ENCODE measurements at regions not wholly inside any gene's neighbourhood (a gene's known extent, or its start where the extent isn't known, plus 50 kb on each side); places are given as distances from the start of the nearest gene placed in this dataset.

DNA sequence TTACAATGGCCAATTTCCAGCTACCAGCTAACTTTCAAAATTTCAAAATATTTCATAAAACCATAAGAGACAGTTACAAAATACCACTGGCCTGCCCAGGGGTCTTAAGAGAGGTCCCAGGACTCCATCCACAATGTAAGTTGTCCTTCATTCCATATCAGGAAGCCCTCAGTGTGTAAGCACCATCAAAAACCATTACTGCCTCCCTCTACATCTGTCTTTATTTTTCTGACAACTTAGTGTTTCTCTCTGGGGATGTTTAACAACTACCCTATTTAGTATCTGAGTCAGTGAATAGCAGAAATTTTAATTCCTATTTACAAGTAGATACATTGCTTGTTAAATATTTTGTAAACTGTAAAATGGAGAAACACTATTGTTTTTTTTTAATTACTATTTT, 339.3 kb upstream of the ADAMTS5 start:
- no peak for DNase-seq (ENCODE audit: low spot score)

- no peak for DNase-seq (ENCODE audit: low spot score)
These were observed 334.3 kb upstream of the ADAMTS5 start for GRCh38 chr21:27301220-27301619.

- DNase-seq (ENCODE audit: low spot score): no peak
These were observed 333.9 kb upstream of the ADAMTS5 start for GRCh38 chr21:27300770-27301169.

DNA sequence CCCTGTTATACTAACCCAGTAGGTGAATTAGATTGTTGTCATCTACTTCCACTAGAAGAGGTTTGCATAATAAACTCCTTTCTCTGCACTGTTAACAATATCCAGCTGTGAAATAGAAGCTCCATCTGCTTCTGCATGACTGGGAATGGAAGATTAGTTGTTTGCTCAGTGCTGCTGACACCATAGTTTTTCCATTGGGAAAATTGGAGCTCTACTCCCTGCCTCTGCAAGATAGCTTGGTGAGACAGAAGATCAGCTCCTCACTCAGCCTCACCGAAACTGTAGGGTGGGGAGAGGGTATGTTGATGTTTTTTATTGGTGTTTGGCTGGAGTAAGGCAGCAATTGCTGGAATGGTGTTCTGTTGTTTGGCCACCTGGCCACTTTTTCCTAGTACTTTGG, 331.6 kb upstream of the ADAMTS5 start:
- no peak for DNase-seq (ENCODE audit: low spot score)

GRCh38 chr21:27293239-27293638, 326.4 kb upstream of the ADAMTS5 start:
- DNase-seq (ENCODE audit: low spot score): no peak

GRCh38 chr21:27292783-27293182, 325.9 kb upstream of the ADAMTS5 start:
- DNase-seq (ENCODE audit: low spot score): no peak

DNA sequence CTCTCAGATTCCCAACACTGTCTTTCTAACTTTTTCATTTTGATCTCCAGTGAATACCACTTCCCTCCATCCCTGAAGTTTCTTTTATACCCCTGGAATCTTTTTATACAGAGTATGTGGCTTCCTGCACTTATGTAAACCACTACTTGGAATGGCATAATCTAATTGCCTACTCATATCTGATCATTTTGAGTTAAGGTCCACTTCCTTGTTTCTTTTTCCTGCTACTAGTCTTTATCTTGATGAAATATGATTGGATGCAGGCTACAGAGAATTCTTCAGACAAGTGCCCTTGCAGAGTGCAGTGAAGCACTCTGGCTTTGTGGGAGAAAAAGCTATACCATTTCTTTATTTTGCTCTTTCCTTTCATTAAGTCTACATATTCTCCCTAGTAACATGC, 325.3 kb upstream of the ADAMTS5 start:
- peak; percentile 16 for DNase-seq (ENCODE audit: low spot score)

DNA sequence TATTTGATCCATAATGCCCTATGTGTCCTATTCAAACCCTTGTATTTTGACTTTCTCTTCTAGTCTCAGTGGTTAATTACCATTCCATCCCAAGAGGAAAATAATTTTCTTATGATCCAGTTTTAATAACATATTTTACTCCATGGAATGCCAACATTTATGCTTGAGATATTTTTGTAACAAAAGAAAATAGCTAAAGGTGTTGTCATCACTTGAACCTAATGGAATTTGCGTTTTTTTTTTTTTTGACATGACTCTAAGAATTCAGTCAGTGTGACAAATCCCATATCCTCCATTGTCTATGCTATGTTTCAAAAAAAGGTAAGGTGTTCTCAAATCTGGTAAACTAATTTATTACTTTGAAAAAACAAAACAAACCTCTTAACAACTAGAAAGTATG, 324.1 kb upstream of the ADAMTS5 start:
- DNase-seq (ENCODE audit: low spot score): peak; percentile 36

DNA sequence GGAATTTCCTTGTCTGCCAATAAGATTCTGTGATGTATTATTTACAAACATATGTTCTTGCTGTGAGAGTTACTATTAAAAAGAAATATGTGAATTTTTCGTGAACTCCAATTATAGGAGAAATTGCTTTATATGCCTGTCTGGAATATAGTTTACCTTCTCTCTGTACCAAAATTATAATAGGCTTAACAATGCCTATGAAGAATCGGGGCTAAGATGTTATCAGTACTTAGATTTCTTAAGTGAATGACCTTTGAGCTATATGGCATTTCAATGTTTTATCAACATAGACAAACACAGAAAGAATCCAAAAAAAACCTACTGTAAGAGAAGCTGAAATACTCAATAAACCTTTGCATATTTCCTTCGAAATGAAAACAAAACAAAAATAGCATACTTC, 323.1 kb upstream of the ADAMTS5 start:
- DNase-seq (ENCODE audit: low spot score): no peak

DNA sequence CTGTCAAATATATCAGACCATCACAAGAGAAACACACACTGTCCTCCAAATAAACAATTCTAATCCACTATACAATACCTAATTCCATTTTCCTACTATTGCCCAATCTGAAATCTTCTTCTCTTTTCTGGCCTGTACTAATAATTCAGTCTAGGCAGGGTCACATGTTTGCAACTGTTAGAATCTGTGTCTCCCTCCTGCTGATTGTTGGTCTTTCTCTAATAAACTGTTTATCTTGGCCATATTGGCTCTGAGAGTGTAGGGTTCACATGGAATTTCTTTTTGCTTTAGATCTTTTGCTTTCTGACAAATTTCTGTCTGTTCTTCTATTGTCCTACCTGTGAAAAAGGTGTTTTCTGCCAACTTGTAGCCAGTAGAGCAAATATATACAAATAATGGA, 319.9 kb upstream of the ADAMTS5 start:
- DNase-seq (ENCODE audit: low spot score): no peak

DNA sequence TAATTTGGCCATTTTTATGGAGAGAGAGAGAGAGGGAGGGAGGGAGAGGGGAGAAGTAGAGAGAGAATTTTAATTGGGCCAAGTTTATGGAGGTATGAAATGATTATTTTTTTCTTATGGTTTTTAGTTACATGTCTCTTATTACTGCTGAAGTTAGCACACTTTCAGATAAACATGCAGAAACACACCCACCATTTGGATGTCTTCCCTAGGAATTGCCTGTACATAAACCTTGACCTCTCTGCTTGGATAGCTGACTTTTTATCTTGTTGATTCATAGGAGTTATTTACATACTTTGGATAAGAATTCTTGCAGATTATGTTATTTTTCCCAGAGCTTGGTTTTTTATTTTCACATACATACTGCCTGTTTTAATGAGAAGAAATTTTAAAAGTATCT, 310.2 kb upstream of the ADAMTS5 start:
- no peak for DNase-seq (ENCODE audit: low spot score)

DNA sequence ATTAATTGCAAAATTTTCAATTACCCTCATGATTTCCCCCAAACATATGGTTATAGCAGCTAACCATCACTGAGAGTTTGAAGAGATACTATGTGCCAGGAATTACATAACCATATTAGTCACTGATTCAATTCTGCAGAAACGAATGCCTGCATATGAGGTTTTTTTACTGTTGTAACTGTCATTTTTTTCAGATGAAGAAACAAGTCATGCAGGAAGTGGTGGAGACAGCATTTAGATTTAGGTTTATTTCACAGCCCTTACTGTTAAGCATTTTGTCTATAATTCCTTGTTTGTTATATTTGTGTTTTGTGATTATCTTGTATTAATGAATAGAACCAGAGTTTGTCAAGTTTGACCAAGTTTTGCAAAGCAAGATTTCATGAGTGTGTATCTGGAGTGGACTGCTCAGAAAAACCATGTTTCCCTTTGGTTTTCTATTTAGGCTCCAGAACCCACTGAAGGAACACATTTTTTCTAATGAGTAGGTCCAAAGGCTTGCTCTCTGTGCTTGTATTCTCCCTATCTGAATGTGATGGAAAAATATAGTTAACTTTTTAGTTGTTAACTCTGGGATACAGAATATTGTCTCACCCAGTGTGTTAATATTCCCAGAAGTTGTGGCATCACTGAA, 308.5 kb upstream of the ADAMTS5 start:
- DNase-seq (ENCODE audit: low spot score): peak; percentile 64

- DNase-seq (ENCODE audit: low spot score): peak; percentile 84
These were observed 302.8 kb upstream of the ADAMTS5 start for GRCh38 chr21:27269644-27270043.

GRCh38 chr21:27268290-27268689, 301.4 kb upstream of the ADAMTS5 start:
- DNase-seq (ENCODE audit: low spot score): peak; percentile 68

DNA sequence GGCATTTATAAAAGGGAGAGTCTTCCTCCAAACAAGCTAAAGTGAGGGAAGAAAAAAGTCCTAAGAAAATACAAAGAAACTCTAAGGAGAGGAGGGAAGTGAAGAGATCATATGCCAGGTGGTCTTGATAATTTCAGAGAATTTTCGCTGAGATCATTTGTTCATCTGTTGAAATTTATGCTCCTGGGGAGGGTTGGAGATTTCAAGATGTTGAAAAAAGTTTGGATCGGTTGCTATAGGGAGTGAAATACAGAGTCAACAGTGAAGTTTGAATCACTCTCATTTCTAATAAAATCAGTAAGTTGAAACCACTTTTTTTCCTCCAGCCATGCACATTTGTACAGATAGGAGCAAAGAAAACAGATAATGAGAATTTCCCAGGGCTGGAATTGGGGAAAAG, 299.1 kb upstream of the ADAMTS5 start:
- DNase-seq (ENCODE audit: low spot score): no peak

DNA sequence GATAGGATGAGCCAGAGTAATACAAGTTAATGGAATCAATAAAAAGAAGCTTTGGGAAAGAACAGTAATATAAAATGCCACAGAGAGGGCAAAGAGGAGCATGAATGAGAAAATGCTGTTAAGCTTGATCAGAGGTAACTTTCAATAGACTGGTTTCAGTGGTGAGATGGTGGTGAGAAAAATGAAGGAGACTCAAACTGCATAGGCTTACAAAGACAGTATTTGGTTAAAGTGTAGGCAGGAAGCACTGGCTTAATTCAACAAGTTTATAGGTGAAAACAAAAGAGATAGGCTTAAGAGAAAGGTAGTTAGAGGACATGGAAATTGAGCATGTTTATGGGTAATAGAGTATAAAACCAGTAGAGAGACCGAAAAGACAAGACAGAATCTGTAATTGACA, 298.6 kb upstream of the ADAMTS5 start:
- no peak for DNase-seq (ENCODE audit: low spot score)

DNA sequence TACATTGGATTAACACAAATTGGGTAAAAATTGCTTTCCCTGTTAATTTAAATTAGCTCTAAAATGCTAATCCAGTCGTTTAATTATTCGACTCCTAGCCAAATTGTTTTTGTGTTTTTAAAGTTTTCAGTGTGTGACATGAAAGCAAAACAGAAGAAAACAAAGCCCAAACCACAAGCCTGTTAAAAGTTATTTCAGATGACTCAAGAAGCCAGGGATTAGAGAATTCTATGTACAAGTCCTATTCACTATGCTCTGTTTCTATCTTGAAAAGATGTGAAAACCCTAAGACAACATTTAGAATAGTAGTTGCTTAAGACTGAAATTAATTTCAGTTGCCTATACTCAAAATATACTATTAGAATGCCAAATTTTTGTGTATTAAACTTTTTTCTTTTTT, 294.8 kb upstream of the ADAMTS5 start:
- no peak for DNase-seq (ENCODE audit: low spot score)

DNA sequence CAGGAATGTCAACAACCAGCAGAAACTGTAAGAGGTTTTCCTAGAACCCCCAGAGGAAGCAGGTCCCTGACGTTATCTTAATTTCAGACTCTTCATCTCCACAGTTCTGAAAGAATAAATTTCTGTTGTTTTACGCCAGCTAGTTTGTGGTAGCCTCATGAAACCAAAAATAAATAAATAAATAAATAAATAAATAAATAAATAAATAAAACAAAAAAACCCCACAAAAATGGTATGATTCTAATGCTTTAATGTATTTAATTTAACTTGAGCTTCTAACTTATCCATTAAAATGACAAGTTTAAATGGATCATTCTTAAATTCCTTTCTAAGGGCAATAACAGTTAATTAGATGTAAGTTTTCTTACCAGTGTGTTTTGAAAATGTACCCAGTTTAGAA, 293.8 kb upstream of the ADAMTS5 start:
- DNase-seq (ENCODE audit: low spot score): no peak

GRCh38 chr21:27258742-27259448, 292.0 kb upstream of the ADAMTS5 start:
- DNase-seq (ENCODE audit: low spot score): no peak

DNA sequence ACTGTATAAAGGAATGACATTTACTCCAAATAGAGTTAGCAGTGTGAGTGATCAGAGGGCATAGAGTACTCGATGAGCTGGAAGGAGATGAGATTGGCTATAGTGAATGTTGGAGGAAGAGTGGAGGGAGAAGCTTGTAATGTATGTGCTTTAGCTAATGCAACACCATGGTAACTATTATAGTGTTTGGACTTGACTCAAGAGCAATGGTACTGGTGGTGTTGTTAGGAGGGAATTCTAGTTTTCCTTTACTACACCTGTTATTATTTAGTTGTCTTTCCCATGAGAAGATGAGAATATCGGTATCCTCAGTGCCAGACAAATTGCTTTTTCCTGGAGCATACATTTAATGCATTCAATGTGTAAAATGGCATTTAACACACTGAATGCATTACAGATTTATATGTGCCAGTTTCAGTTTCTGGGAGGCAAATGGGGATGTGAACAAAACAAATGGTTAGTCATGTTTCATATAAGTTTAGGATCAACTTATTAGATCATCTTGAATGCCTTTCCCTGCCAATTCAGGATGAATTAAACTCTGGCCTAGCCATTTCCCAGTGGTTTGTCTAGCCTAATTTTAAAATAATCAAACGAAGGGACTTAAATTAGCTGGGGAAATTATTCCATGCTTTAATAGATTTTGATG, 291.1 kb upstream of the ADAMTS5 start:
- DNase-seq (ENCODE audit: low spot score): no peak

DNA sequence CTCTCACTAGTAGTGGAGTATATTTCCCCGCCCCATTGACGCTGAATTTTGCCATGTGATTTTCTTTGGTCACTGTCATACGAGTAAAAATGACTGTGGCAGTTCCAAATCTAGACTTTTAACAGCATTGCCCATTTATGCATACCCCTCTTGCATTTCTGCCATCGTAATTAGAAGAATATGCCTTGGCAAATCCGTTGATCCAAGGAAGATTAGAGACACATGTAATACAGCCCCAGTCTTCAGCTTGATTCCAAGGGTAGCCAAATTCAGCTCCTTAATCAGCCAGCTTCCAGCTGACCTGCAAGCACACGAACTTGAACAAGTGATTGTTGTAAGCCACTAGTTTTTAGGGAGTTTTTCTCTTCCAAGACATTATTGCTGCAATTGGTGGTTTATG, 290.3 kb upstream of the ADAMTS5 start:
- no peak for DNase-seq (ENCODE audit: low spot score)

- DNase-seq (ENCODE audit: low spot score): no peak
These were observed 284.9 kb upstream of the ADAMTS5 start for GRCh38 chr21:27251752-27252151.

- no peak for DNase-seq (ENCODE audit: low spot score)
These were observed 283.5 kb upstream of the ADAMTS5 start for GRCh38 chr21:27250366-27250765.

GRCh38 chr21:27248814-27249213, 281.9 kb upstream of the ADAMTS5 start:
- no peak for DNase-seq (ENCODE audit: low spot score)
